ENCODE measurements at regions not wholly inside any gene's neighbourhood (a gene's known extent, or its start where the extent isn't known, plus 50 kb on each side); places are given as distances from the start of the nearest gene placed in this dataset.
"Not testable (repeated sequence)": the region's sequence is repeated elsewhere in the genome, so short reads cannot be mapped to it uniquely, and the experiment has no call there.

GRCh38 chr10:48102410-48103146 lies 103.0 kb upstream of the FAM25C start:
- H3K4me1 ChIP-seq (ENCODE audit: control insufficient read depth, insufficient read depth, low read length, poor library complexity, severe bottlenecking); H3K27me3 Mint-ChIP-seq; H3K27me3 ChIP-seq (ENCODE audit: control insufficient read depth, insufficient read depth, low read length); H3K4me3 ChIP-seq (ENCODE audit: low read depth, low read length); H3K4me1 Mint-ChIP-seq; DNase-seq; H3K27ac Mint-ChIP-seq; ATAC-seq (ENCODE audit: low read depth in 2 of 2); H3K9me3 Mint-ChIP-seq; H3K9me3 ChIP-seq (ENCODE audit: control insufficient read depth in 2 of 2, low read length in 2 of 2); H3K27ac ChIP-seq (ENCODE audit: insufficient read depth, low read length, poor library complexity, severe bottlenecking); H3K4me3 Mint-ChIP-seq; H3K36me3 ChIP-seq (ENCODE audit: control insufficient read depth, insufficient read depth, low read length); H3K36me3 Mint-ChIP-seq: not testable (repeated sequence)

DNA sequence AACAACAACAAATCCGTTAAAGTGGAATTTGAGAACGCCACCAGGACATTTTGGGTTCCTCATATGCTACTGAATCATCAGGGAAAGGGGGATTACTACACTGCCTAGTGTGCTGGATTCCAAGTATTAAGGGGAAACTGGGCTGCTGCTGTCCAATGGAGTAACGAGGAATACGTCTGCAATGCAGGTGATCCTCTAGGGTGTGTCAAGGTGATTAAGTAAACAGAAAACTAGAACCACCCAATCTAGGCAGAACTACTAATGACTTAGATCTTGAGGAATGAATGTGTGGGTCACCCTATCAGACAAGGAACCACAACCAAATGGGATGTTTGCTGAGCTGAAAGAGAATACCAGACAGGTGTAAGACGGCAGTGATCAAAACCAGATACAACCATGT lies 99.3 kb upstream of the FAM25C start:
- not testable (repeated sequence) for H3K4me1 Mint-ChIP-seq; H3K27me3 ChIP-seq (ENCODE audit: control insufficient read depth, insufficient read depth, low read length); H3K9me3 ChIP-seq (ENCODE audit: control insufficient read depth in 2 of 2, low read length in 2 of 2); H3K4me3 Mint-ChIP-seq; H3K4me1 ChIP-seq (ENCODE audit: control insufficient read depth, insufficient read depth, low read length, poor library complexity, severe bottlenecking); ATAC-seq (ENCODE audit: low read depth in 2 of 2); H3K4me3 ChIP-seq (ENCODE audit: low read depth, low read length); H3K36me3 Mint-ChIP-seq; H3K27ac Mint-ChIP-seq; H3K27me3 Mint-ChIP-seq; H3K36me3 ChIP-seq (ENCODE audit: control insufficient read depth, insufficient read depth, low read length); H3K27ac ChIP-seq (ENCODE audit: insufficient read depth, low read length, poor library complexity, severe bottlenecking); DNase-seq; H3K9me3 Mint-ChIP-seq

DNA sequence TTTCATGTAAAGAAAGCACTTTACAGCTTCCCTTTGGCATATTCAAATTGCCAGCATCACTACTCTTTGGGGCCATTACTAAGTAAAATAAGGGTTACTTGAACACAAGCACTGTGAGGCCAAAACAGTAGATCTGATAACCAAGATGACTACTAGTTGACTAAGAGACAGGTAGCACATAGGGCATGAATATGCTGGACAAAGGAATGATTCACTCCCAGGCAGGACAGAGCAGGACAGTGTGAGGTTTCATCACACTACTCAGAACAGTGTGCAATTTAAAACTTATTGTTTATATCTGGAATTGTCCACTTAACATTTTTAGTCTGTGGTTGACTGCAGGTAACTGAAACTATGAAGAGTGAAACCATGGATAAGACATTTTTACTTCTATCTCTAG lies 91.1 kb upstream of the FAM25C start:
- H3K4me1 ChIP-seq (ENCODE audit: control insufficient read depth, insufficient read depth, low read length, poor library complexity, severe bottlenecking); ATAC-seq (ENCODE audit: low read depth in 2 of 2); H3K4me3 Mint-ChIP-seq; H3K9me3 Mint-ChIP-seq; H3K27me3 ChIP-seq (ENCODE audit: control insufficient read depth, insufficient read depth, low read length); H3K27ac Mint-ChIP-seq; DNase-seq; H3K27ac ChIP-seq (ENCODE audit: insufficient read depth, low read length, poor library complexity, severe bottlenecking); H3K27me3 Mint-ChIP-seq; H3K36me3 Mint-ChIP-seq; H3K36me3 ChIP-seq (ENCODE audit: control insufficient read depth, insufficient read depth, low read length); H3K4me1 Mint-ChIP-seq; H3K4me3 ChIP-seq (ENCODE audit: low read depth, low read length); H3K9me3 ChIP-seq (ENCODE audit: control insufficient read depth in 2 of 2, low read length in 2 of 2): not testable (repeated sequence)

- not testable (repeated sequence) for H3K4me1 ChIP-seq (ENCODE audit: control insufficient read depth, insufficient read depth, low read length, poor library complexity, severe bottlenecking); ATAC-seq (ENCODE audit: low read depth in 2 of 2); H3K4me3 Mint-ChIP-seq; H3K4me1 Mint-ChIP-seq; H3K27me3 Mint-ChIP-seq; H3K36me3 Mint-ChIP-seq; H3K36me3 ChIP-seq (ENCODE audit: control insufficient read depth, insufficient read depth, low read length); H3K4me3 ChIP-seq (ENCODE audit: low read depth, low read length); H3K9me3 Mint-ChIP-seq; H3K27ac Mint-ChIP-seq; H3K27me3 ChIP-seq (ENCODE audit: control insufficient read depth, insufficient read depth, low read length); H3K27ac ChIP-seq (ENCODE audit: insufficient read depth, low read length, poor library complexity, severe bottlenecking); H3K9me3 ChIP-seq (ENCODE audit: control insufficient read depth in 2 of 2, low read length in 2 of 2); DNase-seq
Measured at GRCh38 chr10:48088087-48088486, 88.5 kb upstream of the FAM25C start.

DNA sequence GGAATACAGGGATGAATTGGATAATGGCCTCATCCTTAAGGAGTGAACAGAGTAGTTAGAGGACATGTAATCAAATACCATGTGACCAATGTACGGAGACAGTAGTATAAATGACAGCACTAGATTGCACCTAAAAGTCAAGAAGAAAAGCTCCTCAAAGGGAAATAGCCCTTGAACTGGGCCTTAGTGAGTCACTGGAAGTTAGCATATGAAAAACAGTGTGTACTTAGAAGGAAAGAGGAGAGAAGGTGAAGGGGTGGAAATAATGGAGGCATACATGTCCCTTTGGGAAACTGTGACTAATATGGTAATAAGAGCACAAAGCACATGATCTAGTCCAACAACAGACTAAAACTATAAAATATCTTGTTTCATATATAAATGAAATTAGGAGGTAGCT lies 84.9 kb upstream of the FAM25C start:
- not testable (repeated sequence) for H3K4me1 Mint-ChIP-seq, H3K27ac Mint-ChIP-seq, H3K27me3 Mint-ChIP-seq

DNA sequence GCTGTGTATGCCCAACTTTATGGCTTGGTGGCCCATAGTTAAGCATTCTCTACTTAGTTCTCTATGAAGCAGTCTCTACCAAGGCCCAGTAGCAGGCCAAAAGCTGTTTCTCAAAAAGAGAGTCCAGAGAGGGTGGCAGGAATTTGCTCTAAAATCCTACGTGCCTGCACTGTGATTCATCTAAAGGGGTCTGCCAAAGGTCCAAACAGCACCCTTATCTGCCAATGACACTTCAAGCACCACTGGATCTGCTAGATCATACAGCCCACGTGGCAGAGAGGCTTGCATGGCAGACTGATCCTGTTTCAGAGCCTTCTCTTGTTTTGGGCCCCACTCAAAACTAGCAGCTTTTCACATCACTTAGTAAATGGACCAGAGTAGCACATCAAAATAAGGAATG lies 71.6 kb upstream of the FAM25C start:
- not testable (repeated sequence) for H3K4me1 Mint-ChIP-seq; H3K9me3 ChIP-seq (ENCODE audit: control insufficient read depth in 2 of 2, low read length in 2 of 2); H3K27me3 Mint-ChIP-seq; H3K4me3 ChIP-seq (ENCODE audit: low read depth, low read length); H3K36me3 Mint-ChIP-seq; H3K27me3 ChIP-seq (ENCODE audit: control insufficient read depth, insufficient read depth, low read length); H3K4me3 Mint-ChIP-seq; DNase-seq; H3K27ac ChIP-seq (ENCODE audit: insufficient read depth, low read length, poor library complexity, severe bottlenecking); H3K4me1 ChIP-seq (ENCODE audit: control insufficient read depth, insufficient read depth, low read length, poor library complexity, severe bottlenecking); ATAC-seq (ENCODE audit: low read depth in 2 of 2); H3K36me3 ChIP-seq (ENCODE audit: control insufficient read depth, insufficient read depth, low read length); H3K9me3 Mint-ChIP-seq; H3K27ac Mint-ChIP-seq

More for the DNA sequence above, 84.9 kb upstream of the FAM25C start:
- H3K27ac ChIP-seq (ENCODE audit: insufficient read depth, low read length, poor library complexity, severe bottlenecking); H3K4me3 Mint-ChIP-seq; H3K36me3 Mint-ChIP-seq; H3K27me3 ChIP-seq (ENCODE audit: control insufficient read depth, insufficient read depth, low read length); H3K4me3 ChIP-seq (ENCODE audit: low read depth, low read length); H3K9me3 ChIP-seq (ENCODE audit: control insufficient read depth in 2 of 2, low read length in 2 of 2); H3K36me3 ChIP-seq (ENCODE audit: control insufficient read depth, insufficient read depth, low read length); H3K9me3 Mint-ChIP-seq; ATAC-seq (ENCODE audit: low read depth in 2 of 2); H3K4me1 ChIP-seq (ENCODE audit: control insufficient read depth, insufficient read depth, low read length, poor library complexity, severe bottlenecking); DNase-seq: not testable (repeated sequence)

DNA sequence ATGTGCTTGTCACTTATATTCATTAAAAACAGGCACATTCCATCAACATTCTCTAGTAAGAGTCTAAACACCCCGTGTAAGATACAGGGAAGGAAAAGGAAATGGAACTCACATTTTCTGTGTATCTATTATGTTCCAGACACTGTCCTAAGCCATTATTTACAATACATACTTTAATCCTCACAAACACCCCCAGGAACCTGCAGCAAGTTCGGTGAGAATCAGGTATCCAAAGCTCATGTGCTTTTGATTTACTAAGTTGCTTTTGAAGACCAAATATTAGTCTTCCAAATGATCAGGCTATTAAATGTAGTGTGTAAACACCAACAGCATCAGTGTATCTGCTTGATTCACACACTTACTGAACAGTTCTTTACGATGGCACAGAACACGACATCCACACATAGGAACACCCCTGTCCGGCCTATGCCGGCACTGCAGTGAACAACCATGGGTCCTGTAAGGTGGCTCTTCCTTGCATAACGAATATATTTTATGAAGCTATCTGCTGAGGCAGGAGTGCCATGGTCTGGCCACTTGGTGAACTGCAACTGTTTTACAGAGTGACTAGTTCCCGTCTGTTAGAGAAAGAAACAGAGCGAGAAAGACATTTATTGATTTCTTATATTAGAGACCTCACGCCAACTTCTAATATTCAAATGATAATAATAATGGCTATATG lies 64.5 kb upstream of the FAM25C start:
- peak; percentile 40 to 62 for ATAC-seq (ENCODE audit: low read depth in 2 of 2)
- not testable (repeated sequence) for H3K27me3 ChIP-seq (ENCODE audit: control insufficient read depth, insufficient read depth, low read length); H3K4me1 Mint-ChIP-seq; H3K9me3 ChIP-seq (ENCODE audit: control insufficient read depth in 2 of 2, low read length in 2 of 2); H3K4me1 ChIP-seq (ENCODE audit: control insufficient read depth, insufficient read depth, low read length, poor library complexity, severe bottlenecking); H3K36me3 Mint-ChIP-seq; H3K27ac ChIP-seq (ENCODE audit: insufficient read depth, low read length, poor library complexity, severe bottlenecking); DNase-seq; H3K4me3 Mint-ChIP-seq; H3K4me3 ChIP-seq (ENCODE audit: low read depth, low read length); H3K9me3 Mint-ChIP-seq; H3K27ac Mint-ChIP-seq; H3K36me3 ChIP-seq (ENCODE audit: control insufficient read depth, insufficient read depth, low read length); H3K27me3 Mint-ChIP-seq

DNA sequence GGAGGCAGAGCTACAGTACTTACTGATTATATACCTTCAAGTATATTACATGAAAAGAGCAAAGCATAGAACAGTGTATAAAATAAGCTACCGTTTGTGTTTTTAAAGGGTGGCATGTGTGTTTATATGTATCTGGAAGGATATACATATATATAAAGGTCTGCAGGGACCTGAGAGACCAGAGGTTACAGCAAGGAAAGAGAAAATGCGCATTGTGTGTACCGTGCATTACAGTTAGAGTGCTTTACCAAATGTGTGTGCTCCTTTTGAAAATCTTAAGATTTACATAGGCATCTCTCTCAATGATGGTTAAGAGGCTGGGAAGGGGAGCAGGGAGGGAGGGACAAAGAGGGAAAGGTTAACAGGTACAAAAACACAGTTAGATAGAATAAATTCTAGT lies 55.8 kb upstream of the FAM25C start:
- H3K4me3 ChIP-seq (ENCODE audit: low read depth, low read length); H3K4me1 Mint-ChIP-seq; H3K27me3 ChIP-seq (ENCODE audit: control insufficient read depth, insufficient read depth, low read length); H3K4me1 ChIP-seq (ENCODE audit: control insufficient read depth, insufficient read depth, low read length, poor library complexity, severe bottlenecking); DNase-seq; ATAC-seq (ENCODE audit: low read depth in 2 of 2); H3K27ac ChIP-seq (ENCODE audit: insufficient read depth, low read length, poor library complexity, severe bottlenecking); H3K27ac Mint-ChIP-seq; H3K4me3 Mint-ChIP-seq; H3K9me3 Mint-ChIP-seq; H3K36me3 ChIP-seq (ENCODE audit: control insufficient read depth, insufficient read depth, low read length); H3K27me3 Mint-ChIP-seq; H3K9me3 ChIP-seq (ENCODE audit: control insufficient read depth in 2 of 2, low read length in 2 of 2); H3K36me3 Mint-ChIP-seq: not testable (repeated sequence)
